Panc1 (cell line): ENCODE measurements at regions not wholly inside any gene's neighbourhood (a gene's known extent, or its start where the extent isn't known, plus 50 kb on each side); places are given as distances from the start of the nearest gene placed in this dataset.

Experiments
- ATAC-seq: fragments of 200-7000 bp; cut with Tn5 transposase; 2 replicates; pipeline ENCODE4 v1.9.1; 2020; ENCODE audit warnings: mild to moderate bottlenecking, moderate library complexity
- BruUV-seq: library from RNA; stranded (reverse); fragments of 400-500 nt; replicated peaks from 2 replicates; lab custom pipeline; 2021; lab: Mats Ljungman, UMichigan
- CTCF ChIA-PET: fragments of 300-600 bp; sonication (Branson Sonifier 250); formaldehyde crosslinking; loops from one replicate; lab custom pipeline; 2022; ENCODE audit warnings: antibody characterized with exemption; lab: Charles Lee
- POLR2A ChIA-PET: fragments of 300-600 bp; sonication (Branson Sonifier 250); formaldehyde crosslinking; loops from one replicate; lab custom pipeline; 2022; ENCODE audit warnings: antibody characterized with exemption; lab: Charles Lee
- DNase-seq: peaks from one replicate; pipeline ENCODE4 v3.0.0-alpha.2; 2010; ENCODE audit warnings: low read depth, low spot score
- H3K27ac ChIP-seq: 2 replicates; pipeline ENCODE4 v1.5.1; 2011; ENCODE audit warnings: mild to moderate bottlenecking, low read length, inconsistent platforms
- H3K27me3 ChIP-seq: fragments of 200-500 bp; sonication (Bioruptor generic); 2 replicates; pipeline ENCODE4 v1.6.0; 2014; ENCODE audit warnings: low read length, inconsistent platforms; ENCODE audit not compliant: control insufficient read depth, insufficient read depth
- H3K36me3 ChIP-seq: fragments of 200-500 bp; sonication (Bioruptor generic); 2 replicates; pipeline ENCODE4 v1.5.1; 2014; ENCODE audit warnings: inconsistent platforms, mild to moderate bottlenecking, low read length, moderate library complexity; ENCODE audit not compliant: control insufficient read depth, insufficient read depth
- H3K4me1 ChIP-seq: 2 replicates; pipeline ENCODE4 v1.5.1; 2011; ENCODE audit warnings: inconsistent platforms, mild to moderate bottlenecking, low read length, moderate library complexity; ENCODE audit not compliant: control insufficient read depth, insufficient read depth
- H3K4me3 ChIP-seq, 2 experiments: 2 replicates each; pipeline ENCODE4 v1.5.1; 2011 to 2012; ENCODE audit warnings: low read depth in 2 of 2, low read length in 2 of 2, mild to moderate bottlenecking in 2 of 2, inconsistent platforms in 1 of 2, moderate library complexity in 1 of 2
- H3K9me3 ChIP-seq: fragments of 200-500 bp; sonication (Bioruptor generic); 2 replicates; pipeline ENCODE4 v1.5.1; 2014; ENCODE audit warnings: low read depth, mild to moderate bottlenecking, inconsistent platforms, low read length, moderate library complexity; ENCODE audit not compliant: control insufficient read depth, insufficient read depth
- POLR2AphosphoS5 ChIP-seq: IDR thresholded peaks from 2 replicates; pipeline ENCODE4 v1.6.1; 2012; ENCODE audit warnings: mild to moderate bottlenecking, low read depth, low read length, moderate library complexity
- SIN3A ChIP-seq: IDR thresholded peaks from 2 replicates; pipeline ENCODE4 v1.6.1; 2012; ENCODE audit warnings: low read depth, mild to moderate bottlenecking, low read length, moderate library complexity, borderline replicate concordance; ENCODE audit not compliant: insufficient read depth
- TCF7L2 ChIP-seq: IDR thresholded peaks from 2 replicates; pipeline ENCODE4 v1.6.1; 2011; ENCODE audit warnings: mild to moderate bottlenecking, low read depth, low read length, inconsistent platforms
- in situ Hi-C: cut with HindIII; loops from 2 replicates; pipeline ENCODE4 v1.10.0; 2016; ENCODE audit warnings: low sequenced_read_pairs, low pct_unique_long_range_greater_than_20kb
- intact Hi-C: fragments of 100-400 bp; cut with micrococcal nuclease; formaldehyde crosslinking; loops from one replicate; pipeline ENCODE4 v1.10.0; 2022; ENCODE audit not compliant: unreplicated experiment
- TF ChIP-seq, protein P1 (sequence below): fragments of 450-650 bp; IDR thresholded peaks from 2 replicates; pipeline ENCODE4 v1.5.1; 2017; ENCODE audit warnings: mild to moderate bottlenecking
- TF ChIP-seq, protein P2 (sequence below), 2 experiments: IDR thresholded peaks; 2 replicates each; pipeline ENCODE4 v1.6.1; 2011 to 2012; ENCODE audit warnings: low read depth in 2 of 2, control low read depth in 1 of 2, low read length in 1 of 2, mild to moderate bottlenecking in 1 of 2, moderate library complexity in 1 of 2; ENCODE audit not compliant: insufficient read depth in 1 of 2

DNA sequence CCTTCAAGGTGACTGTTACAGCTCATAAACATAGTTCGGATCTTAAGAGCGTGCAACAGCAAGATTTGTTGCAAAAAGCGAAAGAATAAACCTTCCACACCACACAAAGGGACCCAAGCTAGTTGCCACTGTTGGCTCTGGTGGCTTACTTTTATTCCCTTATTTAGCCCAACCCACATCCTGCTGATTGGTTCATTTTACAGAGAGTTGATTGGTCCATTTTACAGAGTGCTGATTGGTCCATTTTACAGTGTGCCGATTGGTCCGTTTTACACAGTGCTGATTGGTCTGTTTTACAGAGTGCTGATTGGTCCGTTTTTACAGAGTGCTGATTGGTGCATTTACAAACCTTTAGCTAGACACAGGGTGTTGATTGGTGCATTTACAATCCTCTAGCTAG lies 776.9 kb upstream of the CNTN5 start:
- Histone ChIP-seq H3K27ac (no peak overlapping the region), H3K36me3 (no peaks in the 10 kb centered on the region), H3K4me3 (no peak overlapping the region), H3K4me1 (no peaks in the 10 kb centered on the region), H3K27me3 (no peaks in the 10 kb centered on the region), H3K9me3 (no peaks in the 10 kb centered on the region)
- in situ Hi-C loops = no loop called here
- POLR2A ChIA-PET = no interaction called here
- no peak for ATAC-seq
- intact Hi-C loops = no loop called here
- CTCF ChIA-PET = no interaction called here
- no TSS peak for BruUV-seq
- TF ChIP-seq SIN3A (no peak), TCF7L2 (no peak), POLR2AphosphoS5 (no peak)
- TF ChIP-seq, protein P1, sequence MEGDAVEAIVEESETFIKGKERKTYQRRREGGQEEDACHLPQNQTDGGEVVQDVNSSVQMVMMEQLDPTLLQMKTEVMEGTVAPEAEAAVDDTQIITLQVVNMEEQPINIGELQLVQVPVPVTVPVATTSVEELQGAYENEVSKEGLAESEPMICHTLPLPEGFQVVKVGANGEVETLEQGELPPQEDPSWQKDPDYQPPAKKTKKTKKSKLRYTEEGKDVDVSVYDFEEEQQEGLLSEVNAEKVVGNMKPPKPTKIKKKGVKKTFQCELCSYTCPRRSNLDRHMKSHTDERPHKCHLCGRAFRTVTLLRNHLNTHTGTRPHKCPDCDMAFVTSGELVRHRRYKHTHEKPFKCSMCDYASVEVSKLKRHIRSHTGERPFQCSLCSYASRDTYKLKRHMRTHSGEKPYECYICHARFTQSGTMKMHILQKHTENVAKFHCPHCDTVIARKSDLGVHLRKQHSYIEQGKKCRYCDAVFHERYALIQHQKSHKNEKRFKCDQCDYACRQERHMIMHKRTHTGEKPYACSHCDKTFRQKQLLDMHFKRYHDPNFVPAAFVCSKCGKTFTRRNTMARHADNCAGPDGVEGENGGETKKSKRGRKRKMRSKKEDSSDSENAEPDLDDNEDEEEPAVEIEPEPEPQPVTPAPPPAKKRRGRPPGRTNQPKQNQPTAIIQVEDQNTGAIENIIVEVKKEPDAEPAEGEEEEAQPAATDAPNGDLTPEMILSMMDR = no peak
- TF ChIP-seq, protein P2, sequence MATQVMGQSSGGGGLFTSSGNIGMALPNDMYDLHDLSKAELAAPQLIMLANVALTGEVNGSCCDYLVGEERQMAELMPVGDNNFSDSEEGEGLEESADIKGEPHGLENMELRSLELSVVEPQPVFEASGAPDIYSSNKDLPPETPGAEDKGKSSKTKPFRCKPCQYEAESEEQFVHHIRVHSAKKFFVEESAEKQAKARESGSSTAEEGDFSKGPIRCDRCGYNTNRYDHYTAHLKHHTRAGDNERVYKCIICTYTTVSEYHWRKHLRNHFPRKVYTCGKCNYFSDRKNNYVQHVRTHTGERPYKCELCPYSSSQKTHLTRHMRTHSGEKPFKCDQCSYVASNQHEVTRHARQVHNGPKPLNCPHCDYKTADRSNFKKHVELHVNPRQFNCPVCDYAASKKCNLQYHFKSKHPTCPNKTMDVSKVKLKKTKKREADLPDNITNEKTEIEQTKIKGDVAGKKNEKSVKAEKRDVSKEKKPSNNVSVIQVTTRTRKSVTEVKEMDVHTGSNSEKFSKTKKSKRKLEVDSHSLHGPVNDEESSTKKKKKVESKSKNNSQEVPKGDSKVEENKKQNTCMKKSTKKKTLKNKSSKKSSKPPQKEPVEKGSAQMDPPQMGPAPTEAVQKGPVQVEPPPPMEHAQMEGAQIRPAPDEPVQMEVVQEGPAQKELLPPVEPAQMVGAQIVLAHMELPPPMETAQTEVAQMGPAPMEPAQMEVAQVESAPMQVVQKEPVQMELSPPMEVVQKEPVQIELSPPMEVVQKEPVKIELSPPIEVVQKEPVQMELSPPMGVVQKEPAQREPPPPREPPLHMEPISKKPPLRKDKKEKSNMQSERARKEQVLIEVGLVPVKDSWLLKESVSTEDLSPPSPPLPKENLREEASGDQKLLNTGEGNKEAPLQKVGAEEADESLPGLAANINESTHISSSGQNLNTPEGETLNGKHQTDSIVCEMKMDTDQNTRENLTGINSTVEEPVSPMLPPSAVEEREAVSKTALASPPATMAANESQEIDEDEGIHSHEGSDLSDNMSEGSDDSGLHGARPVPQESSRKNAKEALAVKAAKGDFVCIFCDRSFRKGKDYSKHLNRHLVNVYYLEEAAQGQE (IDR thresholded peaks at IDR 0.05; ENCODE audit: insufficient read depth in 1 of 2, low read depth in 2 of 2, low read length in 1 of 2) = no peak
- no peak for DNase-seq

DNA sequence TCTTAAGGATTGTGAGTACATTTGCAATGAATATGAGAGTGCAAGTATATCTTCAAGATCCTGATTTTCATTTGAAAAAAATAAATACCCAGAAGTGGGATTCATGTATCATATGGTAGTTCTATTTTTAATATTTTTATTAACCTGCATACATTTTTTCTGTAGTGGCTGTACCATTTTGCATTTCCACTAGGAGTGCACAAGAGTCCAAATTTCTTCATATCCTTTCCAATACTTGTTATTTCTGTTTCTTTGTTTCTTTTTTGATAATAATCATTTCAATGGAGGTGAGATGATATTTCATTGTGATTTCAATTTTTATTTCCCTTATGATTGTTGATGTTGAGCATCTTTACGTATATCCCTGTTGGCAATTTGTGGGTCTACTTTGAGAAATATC lies 759.8 kb upstream of the CNTN5 start:
- CTCF ChIA-PET = no interaction called here
- DNase-seq (no peak), ATAC-seq (no peak)
- no TSS peak for BruUV-seq
- no peak overlapping the region for H3K27ac ChIP-seq
- no peaks in the 10 kb centered on the region for H3K27me3 ChIP-seq
- no peak overlapping the region for H3K4me3 ChIP-seq
- intact Hi-C loops (no loop called here), in situ Hi-C loops (no loop called here)
- POLR2A ChIA-PET = no interaction called here
- no peaks in the 10 kb centered on the region for H3K36me3 ChIP-seq
- no peaks in the 10 kb centered on the region for H3K4me1 ChIP-seq
- no peaks in the 10 kb centered on the region; the same call in none of the 2 replicates for H3K9me3 ChIP-seq
- no peak for TF ChIP-seq POLR2AphosphoS5
- TF ChIP-seq, protein P1 = peak; percentile 34; the same call in 1 of the 2 replicates
- TF ChIP-seq, protein P2 (IDR thresholded peaks at IDR 0.05; ENCODE audit: insufficient read depth in 1 of 2, low read depth in 2 of 2, low read length in 1 of 2) = no peak
- TF ChIP-seq SIN3A = no peak
